ENCODE measurements at regions not wholly inside any gene's neighbourhood (a gene's known extent, or its start where the extent isn't known, plus 50 kb on each side); places are given as distances from the start of the nearest gene placed in this dataset.

GRCh38 chr10:128369101-128369650 lies 243.0 kb upstream of the MKI67 start:
- no peak for DNase-seq (ENCODE audit: low spot score)
- TF ChIP-seq CTCF (IDR thresholded peaks at IDR 0.05; ENCODE audit: extremely low read depth, missing control alignments): no peak

GRCh38 chr10:128373071-128373749 lies 247.0 kb upstream of the MKI67 start:
- no peak for TF ChIP-seq CTCF (IDR thresholded peaks at IDR 0.05; ENCODE audit: extremely low read depth, missing control alignments)
- peak; percentile 54 for DNase-seq (ENCODE audit: low spot score)

- DNase-seq (ENCODE audit: low spot score): no peak
- TF ChIP-seq CTCF (IDR thresholded peaks at IDR 0.05; ENCODE audit: extremely low read depth, missing control alignments): no peak
These were observed 247.6 kb upstream of the MKI67 start for GRCh38 chr10:128373831-128374230.

- no peak for TF ChIP-seq CTCF (IDR thresholded peaks at IDR 0.05; ENCODE audit: extremely low read depth, missing control alignments)
- no peak for DNase-seq (ENCODE audit: low spot score)
These were observed 248.9 kb upstream of the MKI67 start for GRCh38 chr10:128375171-128375570.

GRCh38 chr10:128377364-128377987 lies 251.3 kb upstream of the MKI67 start:
- DNase-seq (ENCODE audit: low spot score): no peak
- TF ChIP-seq CTCF (IDR thresholded peaks at IDR 0.05; ENCODE audit: extremely low read depth, missing control alignments): no peak

- no peak for TF ChIP-seq CTCF (IDR thresholded peaks at IDR 0.05; ENCODE audit: extremely low read depth, missing control alignments)
- DNase-seq (ENCODE audit: low spot score): no peak
These were observed 251.8 kb upstream of the MKI67 start for GRCh38 chr10:128377988-128378387.

- TF ChIP-seq CTCF (IDR thresholded peaks at IDR 0.05; ENCODE audit: extremely low read depth, missing control alignments): no peak
- DNase-seq (ENCODE audit: low spot score): no peak
These were observed 254.7 kb upstream of the MKI67 start for GRCh38 chr10:128380946-128381345.
